ENCODE measurements at regions not wholly inside any gene's neighbourhood (a gene's known extent, or its start where the extent isn't known, plus 50 kb on each side); places are given as distances from the start of the nearest gene placed in this dataset.

GRCh38 chr17:72250206-72250605 is 129.4 kb downstream of the SOX9 start:
- peak; percentile 22 for DNase-seq (ENCODE audit: low read depth, low spot score)
- no peak overlapping the region for H3K4me3 ChIP-seq (ENCODE audit: low read length)

- peak; percentile 57 for DNase-seq (ENCODE audit: low read depth, low spot score)
- H3K4me3 ChIP-seq (ENCODE audit: low read length), result no peak overlapping the region
Observed at GRCh38 chr17:72253597-72253996, 132.8 kb downstream of the SOX9 start.

GRCh38 chr17:72254808-72255449 is 134.1 kb downstream of the SOX9 start:
- no peak for DNase-seq (ENCODE audit: low read depth, low spot score)
- H3K4me3 ChIP-seq (ENCODE audit: low read length), result no peak overlapping the region

GRCh38 chr17:72255481-72255880 is 134.7 kb downstream of the SOX9 start:
- no peak for DNase-seq (ENCODE audit: low read depth, low spot score)
- H3K4me3 ChIP-seq (ENCODE audit: low read length), result no peak overlapping the region

GRCh38 chr17:72258711-72259110 is 137.9 kb downstream of the SOX9 start:
- no peak for DNase-seq (ENCODE audit: low read depth, low spot score)
- no peak overlapping the region for H3K4me3 ChIP-seq (ENCODE audit: low read length)

GRCh38 chr17:72259922-72260321 is 139.1 kb downstream of the SOX9 start:
- H3K4me3 ChIP-seq (ENCODE audit: low read length), result no peak overlapping the region
- DNase-seq (ENCODE audit: low read depth, low spot score), result no peak

- DNase-seq (ENCODE audit: low read depth, low spot score), result no peak
- H3K4me3 ChIP-seq (ENCODE audit: low read length), result no peak overlapping the region
Observed at GRCh38 chr17:72262766-72263165, 141.9 kb downstream of the SOX9 start.

- no peak overlapping the region for H3K4me3 ChIP-seq (ENCODE audit: low read length)
- no peak for DNase-seq (ENCODE audit: low read depth, low spot score)
Observed at GRCh38 chr17:72264682-72265405, 144.0 kb downstream of the SOX9 start.

GRCh38 chr17:72266112-72266775 is 145.4 kb downstream of the SOX9 start:
- H3K4me3 ChIP-seq (ENCODE audit: low read length), result no peak overlapping the region
- no peak for DNase-seq (ENCODE audit: low read depth, low spot score)

GRCh38 chr17:72267601-72268000 is 146.8 kb downstream of the SOX9 start:
- no peak overlapping the region for H3K4me3 ChIP-seq (ENCODE audit: low read length)
- DNase-seq (ENCODE audit: low read depth, low spot score), result no peak

GRCh38 chr17:72268431-72268830 is 147.6 kb downstream of the SOX9 start:
- no peak for DNase-seq (ENCODE audit: low read depth, low spot score)
- no peak overlapping the region for H3K4me3 ChIP-seq (ENCODE audit: low read length)

- DNase-seq (ENCODE audit: low read depth, low spot score), result no peak
- no peak overlapping the region for H3K4me3 ChIP-seq (ENCODE audit: low read length)
Observed at GRCh38 chr17:72270273-72270924, 149.6 kb downstream of the SOX9 start.

GRCh38 chr17:72271603-72272002 is 150.8 kb downstream of the SOX9 start:
- no peak for DNase-seq (ENCODE audit: low read depth, low spot score)
- H3K4me3 ChIP-seq (ENCODE audit: low read length), result no peak overlapping the region

- DNase-seq (ENCODE audit: low read depth, low spot score), result no peak
- H3K4me3 ChIP-seq (ENCODE audit: low read length), result no peak overlapping the region
Observed at GRCh38 chr17:72273289-72274056, 152.7 kb downstream of the SOX9 start.

GRCh38 chr17:72274614-72275013 is 153.8 kb downstream of the SOX9 start:
- H3K4me3 ChIP-seq (ENCODE audit: low read length), result no peak overlapping the region
- no peak for DNase-seq (ENCODE audit: low read depth, low spot score)

GRCh38 chr17:72280881-72281280 is 160.1 kb downstream of the SOX9 start:
- DNase-seq (ENCODE audit: low read depth, low spot score), result no peak
- no peak overlapping the region for H3K4me3 ChIP-seq (ENCODE audit: low read length)

- no peak for DNase-seq (ENCODE audit: low read depth, low spot score)
- no peak overlapping the region for H3K4me3 ChIP-seq (ENCODE audit: low read length)
Observed at GRCh38 chr17:72282439-72283029, 161.7 kb downstream of the SOX9 start.

GRCh38 chr17:72284806-72285205 is 164.0 kb downstream of the SOX9 start:
- no peak for DNase-seq (ENCODE audit: low read depth, low spot score)
- H3K4me3 ChIP-seq (ENCODE audit: low read length), result no peak overlapping the region

GRCh38 chr17:72287586-72287985 is 166.8 kb downstream of the SOX9 start:
- H3K4me3 ChIP-seq (ENCODE audit: low read length), result no peak overlapping the region
- no peak for DNase-seq (ENCODE audit: low read depth, low spot score)
